Fibroblast of the aortic adventitia (primary cell): ENCODE measurements at regions not wholly inside any gene's neighbourhood (a gene's known extent, or its start where the extent isn't known, plus 50 kb on each side); places are given as distances from the start of the nearest gene placed in this dataset.

ENCODE experiments used
- DNase-seq: peaks from one replicate; pipeline ENCODE4 v3.0.0-alpha.2; 2010; ENCODE audit warnings: low read depth
- H3K4me3 ChIP-seq: 2 replicates; pipeline ENCODE4 v1.5.1; 2011; ENCODE audit warnings: low read depth, mild to moderate bottlenecking, control low read depth, low read length, moderate library complexity
- CTCF ChIP-seq: IDR thresholded peaks from 2 replicates; pipeline ENCODE4 v1.5.1; 2011; ENCODE audit warnings: mild to moderate bottlenecking, low read length, control low read depth, inconsistent platforms; ENCODE audit not compliant: insufficient read depth

GRCh38 chr11:129278586-129279319 is 86.6 kb upstream of the ARHGAP32 start:
- TF ChIP-seq CTCF, result no peak
- peak overlapping the region; percentile 77 for H3K4me3 ChIP-seq
- no peak for DNase-seq

GRCh38 chr11:129277198-129277843 is 85.2 kb upstream of the ARHGAP32 start:
- no peak for TF ChIP-seq CTCF
- H3K4me3 ChIP-seq, result no peak overlapping the region
- DNase-seq, result peak; percentile 11

- no peak overlapping the region for H3K4me3 ChIP-seq
- DNase-seq, result no peak
- no peak for TF ChIP-seq CTCF
Measured at GRCh38 chr11:129275828-129276227, 83.7 kb upstream of the ARHGAP32 start.

GRCh38 chr11:129273944-129274711 is 82.0 kb upstream of the ARHGAP32 start:
- no peak for TF ChIP-seq CTCF
- no peak overlapping the region for H3K4me3 ChIP-seq
- no peak for DNase-seq

GRCh38 chr11:129273322-129273721 is 81.2 kb upstream of the ARHGAP32 start:
- no peak for TF ChIP-seq CTCF
- H3K4me3 ChIP-seq, result no peak overlapping the region
- DNase-seq, result no peak

- DNase-seq, result no peak
- no peak overlapping the region for H3K4me3 ChIP-seq
- TF ChIP-seq CTCF, result no peak
Measured at GRCh38 chr11:129271030-129271429, 78.9 kb upstream of the ARHGAP32 start.
